Hypothalamus (tissue), 51 donors: ENCODE measurements at regions not wholly inside any gene's neighbourhood (a gene's known extent, or its start where the extent isn't known, plus 50 kb on each side); places are given as distances from the start of the nearest gene placed in this dataset.
"Not testable (repeated sequence)": the region's sequence is repeated elsewhere in the genome, so short reads cannot be mapped to it uniquely, and the experiment has no call there.

Experiments used
- DNase-seq, 51 donors: peaks; one replicate each; lab custom pipeline; 2025; lab: John Stamatoyannopoulos, UW

GRCh38 chr2:185625604-185626003 is 113.0 kb upstream of the FSIP2 start:
- no peak for DNase-seq

GRCh38 chr2:185628985-185629384 is 109.6 kb upstream of the FSIP2 start:
- DNase-seq, result no peak

DNA sequence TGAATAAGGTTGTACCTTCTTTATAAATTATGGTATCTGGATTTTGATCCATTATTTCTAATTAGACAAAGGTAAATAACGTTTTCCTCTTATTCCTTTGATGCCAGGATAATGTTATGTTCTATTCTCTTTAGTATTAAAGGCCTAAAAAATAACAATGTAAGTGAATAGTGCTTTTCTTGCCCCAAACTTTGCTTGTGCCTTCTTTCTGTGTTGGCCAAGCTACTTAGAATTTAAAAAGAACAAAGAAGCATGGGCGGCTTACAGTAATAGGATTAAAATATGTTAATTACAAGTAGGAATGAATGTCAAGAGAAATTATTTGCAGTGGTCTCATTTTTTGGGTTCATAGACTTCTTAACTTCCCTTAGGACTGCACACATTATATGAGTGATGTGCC is 105.0 kb upstream of the FSIP2 start:
- DNase-seq, result no peak

- DNase-seq, result no peak
Observed at GRCh38 chr2:185638771-185639170, 99.8 kb upstream of the FSIP2 start.

- DNase-seq, result no peak
Observed at GRCh38 chr2:185640588-185640987, 98.0 kb upstream of the FSIP2 start.

- DNase-seq, result no peak
Observed at GRCh38 chr2:185643434-185643833, 95.2 kb upstream of the FSIP2 start.

DNA sequence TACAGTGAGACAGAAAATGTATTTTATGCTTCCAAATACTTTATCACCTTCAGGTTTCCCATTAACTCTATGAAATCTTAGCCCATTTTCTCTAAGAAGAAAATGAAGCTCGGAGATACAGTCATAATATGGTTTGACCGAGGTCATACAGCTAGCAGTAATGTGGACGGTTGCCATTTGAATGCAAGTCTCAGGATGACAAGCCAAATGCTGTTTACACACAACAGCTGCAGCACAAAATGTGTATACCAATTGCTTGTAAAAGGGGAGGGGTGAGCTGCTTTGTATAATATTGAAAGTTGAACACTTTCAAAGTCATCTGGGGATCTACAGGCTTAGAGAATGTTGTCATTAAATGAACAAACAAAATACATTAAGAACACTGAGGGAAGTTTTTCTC is 93.8 kb upstream of the FSIP2 start:
- DNase-seq, result no peak

DNA sequence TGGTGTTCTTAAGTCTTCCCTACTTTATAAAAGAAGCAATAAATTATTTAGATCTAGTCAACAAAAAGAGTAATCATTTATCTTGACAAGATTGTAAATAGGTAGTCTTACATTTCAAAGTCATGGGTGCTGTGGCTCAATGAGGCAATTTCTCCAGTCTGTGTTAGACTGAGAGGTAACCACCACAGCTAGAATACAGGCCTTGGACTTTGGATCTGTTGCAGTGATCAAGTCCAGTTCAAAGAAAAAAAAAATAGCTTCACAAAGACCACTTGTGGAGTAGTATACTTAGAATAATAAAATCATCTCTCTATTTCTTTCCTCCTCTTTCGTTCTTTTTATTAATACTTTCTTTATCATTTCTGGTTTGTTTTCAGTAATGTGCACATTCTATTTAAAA is 93.1 kb upstream of the FSIP2 start:
- no peak for DNase-seq

DNA sequence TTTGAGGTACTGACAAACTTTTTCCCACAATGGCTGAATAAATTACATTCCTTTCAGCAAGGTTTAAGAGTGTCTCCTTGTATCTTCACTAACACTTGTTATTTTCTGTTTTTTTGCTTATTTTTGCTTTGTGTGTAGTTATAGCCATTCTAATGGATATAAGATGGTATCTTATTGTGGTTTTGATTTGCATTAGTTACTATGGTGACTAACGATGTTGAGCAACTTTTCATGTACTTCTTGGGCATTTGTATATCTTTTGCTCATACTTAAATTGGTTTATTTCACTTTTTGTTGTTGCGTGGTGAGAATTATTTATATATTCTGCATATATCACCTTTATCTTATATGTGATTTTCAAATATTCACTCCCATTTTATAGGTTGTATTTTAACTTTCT is 79.9 kb upstream of the FSIP2 start:
- no peak for DNase-seq

DNA sequence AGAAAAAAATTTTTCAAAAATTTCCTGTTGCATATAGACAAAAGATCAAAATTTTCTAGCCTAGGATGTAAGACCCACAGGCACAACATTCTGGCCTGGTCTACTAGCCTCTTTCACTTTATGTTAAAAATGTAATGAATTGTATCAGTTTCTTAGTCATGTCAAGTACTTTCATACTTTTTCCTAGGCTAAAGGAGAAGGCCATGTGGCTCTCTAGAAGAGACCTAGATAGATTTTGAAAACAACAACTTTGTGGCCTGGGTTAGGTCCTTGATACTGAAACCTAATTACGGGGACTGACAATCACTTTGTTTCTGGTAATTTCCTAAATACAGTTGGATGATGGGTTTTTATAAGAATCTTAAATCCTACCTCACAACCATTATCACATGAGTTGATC is 74.8 kb upstream of the FSIP2 start:
- no peak for DNase-seq

GRCh38 chr2:185664384-185664783 is 74.2 kb upstream of the FSIP2 start:
- DNase-seq, result no peak

DNA sequence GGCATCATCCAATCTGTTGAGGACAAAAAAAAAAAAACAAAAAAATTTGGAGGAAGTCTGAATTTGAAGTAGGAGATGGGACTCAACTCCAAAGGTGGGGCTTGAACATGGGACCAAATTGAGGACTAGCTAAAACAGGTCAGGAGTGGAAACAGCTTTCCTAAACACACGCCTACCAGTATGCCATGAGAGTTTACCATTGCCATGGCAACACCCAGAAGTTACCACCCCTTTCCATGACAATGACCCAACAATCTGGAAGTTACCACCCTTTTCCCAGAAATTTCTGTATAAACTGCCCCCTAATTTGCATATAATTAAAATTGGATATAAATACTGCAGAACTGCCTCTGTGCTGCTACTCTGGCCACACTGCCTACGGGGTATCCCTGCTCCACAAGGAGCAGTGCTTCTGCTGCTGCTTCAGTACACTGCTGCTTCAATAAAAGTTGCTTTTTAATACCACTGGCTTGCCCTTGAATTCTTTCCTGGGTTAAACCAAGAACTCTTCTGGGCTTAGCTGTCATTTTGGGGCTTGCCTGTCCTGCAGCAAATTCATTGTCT is 73.3 kb upstream of the FSIP2 start:
- no peak for DNase-seq

DNA sequence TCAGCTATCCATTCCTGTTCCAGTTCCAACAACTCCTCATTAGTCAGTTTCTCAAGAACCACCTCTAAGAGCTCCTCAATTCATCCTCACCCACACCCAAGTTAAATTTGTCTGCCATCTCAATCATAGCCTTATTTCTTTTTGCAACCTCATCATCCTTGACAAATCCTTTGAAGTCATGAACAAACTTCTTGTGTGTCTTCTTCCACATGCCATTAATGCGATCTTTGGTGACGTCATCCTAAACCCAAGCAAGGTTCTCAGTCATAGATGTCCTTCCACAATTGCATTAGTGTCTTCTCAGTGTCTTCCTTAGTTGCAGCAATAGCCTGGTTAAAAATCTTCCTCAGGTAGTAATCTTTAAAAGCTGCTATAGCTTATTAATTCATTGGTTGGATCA is 71.2 kb upstream of the FSIP2 start:
- no peak for DNase-seq

DNA sequence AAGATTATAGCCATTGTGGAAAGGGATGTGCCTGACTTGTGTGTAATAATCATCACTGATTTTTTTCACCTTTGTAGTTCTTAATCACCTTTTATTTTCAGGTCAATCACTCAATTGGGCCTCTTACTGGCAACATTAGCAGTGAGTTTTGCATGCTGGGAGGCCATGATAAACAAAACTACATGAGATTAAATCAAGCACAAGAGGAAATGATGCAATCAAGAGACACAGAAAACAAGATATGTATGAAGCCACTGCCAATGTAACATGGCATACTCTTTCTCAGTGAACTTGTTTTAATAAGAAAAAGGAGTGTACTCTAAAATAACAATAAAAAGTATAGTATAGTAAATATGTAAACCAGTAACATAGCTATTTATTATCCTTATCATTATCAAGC is 69.9 kb upstream of the FSIP2 start:
- no peak for DNase-seq

GRCh38 chr2:185674232-185674631 is 64.4 kb upstream of the FSIP2 start:
- no peak for DNase-seq

GRCh38 chr2:185676316-185676715 is 62.3 kb upstream of the FSIP2 start:
- DNase-seq, result no peak

GRCh38 chr2:185687001-185687400 is 51.6 kb upstream of the FSIP2 start:
- not testable (repeated sequence) for DNase-seq

DNA sequence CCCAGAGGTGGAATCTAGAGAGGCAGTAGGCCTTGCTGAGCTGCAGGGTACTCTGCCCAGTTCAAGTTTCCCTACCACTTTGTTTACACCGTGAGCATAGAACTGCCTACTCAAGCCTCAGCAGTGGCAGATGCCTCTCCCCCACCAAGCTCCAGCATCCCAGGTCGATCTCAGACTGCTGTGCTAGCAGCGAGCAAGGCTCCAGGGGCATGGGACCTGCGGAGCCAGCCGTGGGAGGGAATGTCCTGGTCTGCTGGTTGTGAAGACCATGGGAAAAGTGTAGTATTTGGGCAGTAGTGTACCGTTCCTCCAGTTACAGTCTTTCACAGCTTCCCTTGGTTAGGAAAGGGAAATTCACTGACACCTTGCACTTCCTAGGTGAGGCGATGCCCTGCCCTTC is 50.6 kb upstream of the FSIP2 start:
- DNase-seq, result no peak
